PC-3 (cell line): ENCODE measurements at regions not wholly inside any gene's neighbourhood (a gene's known extent, or its start where the extent isn't known, plus 50 kb on each side); places are given as distances from the start of the nearest gene placed in this dataset.
A peak's percentile ranks its signal among the peaks of the same experiment; 100 is the strongest.

Source experiments
- ATAC-seq: fragments of 200-7000 bp; cut with Tn5 transposase; 2 replicates; pipeline ENCODE4 v1.9.1; 2020; ENCODE audit warnings: mild to moderate bottlenecking, moderate library complexity
- BruUV-seq: library from RNA; stranded (reverse); fragments of 400-500 nt; replicated peaks from 2 replicates; lab custom pipeline; 2021; lab: Mats Ljungman, UMichigan
- CTCF ChIA-PET: fragments of 300-600 bp; sonication (Branson Sonifier 250); formaldehyde crosslinking; loops from one replicate; lab custom pipeline; 2022; ENCODE audit warnings: antibody characterized with exemption; lab: Charles Lee
- POLR2A ChIA-PET: fragments of 300-600 bp; sonication (Branson Sonifier 250); formaldehyde crosslinking; loops from one replicate; lab custom pipeline; 2022; ENCODE audit warnings: antibody characterized with exemption; ENCODE audit not compliant: unreplicated experiment; lab: Charles Lee
- DNase-seq: peaks from one replicate; pipeline ENCODE4 v3.0.0-alpha.2; 2015
- H2AFZ ChIP-seq: fragments of 300-600 bp; sonication (generic); 2 replicates; pipeline ENCODE4 v1.6.0; 2016; ENCODE audit warnings: antibody characterized with exemption, low read length
- H3F3A ChIP-seq: fragments of 300-600 bp; sonication (generic); one replicate; pipeline ENCODE4 v1.6.0; 2017; ENCODE audit warnings: antibody characterized with exemption, low read length, control low read depth, mild to moderate bottlenecking; ENCODE audit not compliant: unreplicated experiment
- H3K27ac ChIP-seq: fragments of 300-600 bp; sonication (generic); 2 replicates; pipeline ENCODE4 v1.5.1; 2016; ENCODE audit warnings: mild to moderate bottlenecking, low read length
- H3K27me3 ChIP-seq: fragments of 300-600 bp; sonication (generic); 2 replicates; pipeline ENCODE4 v1.6.1; 2016; ENCODE audit warnings: low read length, mixed read lengths
- H3K36me3 ChIP-seq: fragments of 300-600 bp; sonication (generic); 2 replicates; pipeline ENCODE4 v1.6.1; 2016; ENCODE audit warnings: low read depth, mixed run types, low read length, mixed read lengths
- H3K4me1 ChIP-seq: fragments of 300-600 bp; sonication (generic); 2 replicates; pipeline ENCODE4 v1.5.1; 2016; ENCODE audit warnings: low read length; ENCODE audit not compliant: insufficient read depth
- H3K4me2 ChIP-seq: fragments of 300-600 bp; sonication (generic); 2 replicates; pipeline ENCODE4 v1.6.0; 2016; ENCODE audit warnings: low read length
- H3K4me3 ChIP-seq: fragments of 300-600 bp; sonication (generic); 2 replicates; pipeline ENCODE4 v1.5.1; 2016; ENCODE audit warnings: mild to moderate bottlenecking, low read length, mixed read lengths
- H3K79me2 ChIP-seq: fragments of 300-600 bp; sonication (generic); 2 replicates; pipeline ENCODE4 v1.6.1; 2017; ENCODE audit warnings: low read length, mixed read lengths
- H3K9ac ChIP-seq: fragments of 300-600 bp; sonication (generic); 2 replicates; pipeline ENCODE4 v1.6.0; 2016; ENCODE audit warnings: mild to moderate bottlenecking, low read length
- H3K9me2 ChIP-seq: fragments of 300-600 bp; sonication (generic); replicated peaks from 2 replicates; pipeline ENCODE4 v1.6.1; 2016; ENCODE audit warnings: mixed run types, low read length, mixed read lengths
- H3K9me3 ChIP-seq: fragments of 300-600 bp; sonication (generic); 2 replicates; pipeline ENCODE4 v1.6.1; 2016; ENCODE audit warnings: low read length, mixed read lengths
- H4K20me1 ChIP-seq: fragments of 300-600 bp; sonication (generic); 2 replicates; pipeline ENCODE4 v1.6.1; 2016; ENCODE audit warnings: low read length, mixed read lengths
- CTCF ChIP-seq: fragments of 300-600 bp; sonication (generic); conservative IDR thresholded peaks from 2 replicates; pipeline ENCODE4 v1.5.1; 2017; ENCODE audit warnings: antibody characterized with exemption, low read depth, mild to moderate bottlenecking, low read length
- EZH2 ChIP-seq: fragments of 300-600 bp; sonication (generic); IDR thresholded peaks from one replicate; pipeline ENCODE4 v1.6.1; 2017; ENCODE audit warnings: antibody characterized with exemption, mild to moderate bottlenecking, low read length; ENCODE audit not compliant: unreplicated experiment
- EZH2phosphoT487 ChIP-seq: fragments of 300-600 bp; sonication (generic); IDR thresholded peaks from 2 replicates; pipeline ENCODE4 v1.6.1; 2018; ENCODE audit warnings: mild to moderate bottlenecking, antibody characterized with exemption, low read length, borderline replicate concordance
- intact Hi-C: fragments of 100-400 bp; cut with micrococcal nuclease; formaldehyde crosslinking; loops from 2 replicates; pipeline ENCODE4 v1.9.0; 2023

GRCh38 chr5:110109667-110110066, 419.9 kb downstream of the MAN2A1 start:
- TF ChIP-seq CTCF (no peak), EZH2phosphoT487 (no peak), EZH2 (no peak)
- no peaks in the 10 kb centered on the region for H3F3A ChIP-seq
- H3K79me2 ChIP-seq: no peaks in the 10 kb centered on the region
- H3K9me2 ChIP-seq: no peaks in the 10 kb centered on the region
- CTCF ChIA-PET: no interaction called here
- H3K4me1 ChIP-seq: no peaks in the 10 kb centered on the region; the same call in 1 of the 2 replicates
- no peak overlapping the region for H3K27ac ChIP-seq
- no peaks in the 10 kb centered on the region for H3K9me3 ChIP-seq
- POLR2A ChIA-PET: no interaction called here
- no peak overlapping the region for H3K4me2 ChIP-seq
- BruUV-seq: no TSS peak
- no peak overlapping the region for H2AFZ ChIP-seq
- no peaks in the 10 kb centered on the region for H4K20me1 ChIP-seq
- intact Hi-C loops: no loop called here
- H3K9ac ChIP-seq: no peak overlapping the region
- DNase-seq (no peak), ATAC-seq (no peak)
- H3K36me3 ChIP-seq: no peaks in the 10 kb centered on the region
- no peak overlapping the region for H3K4me3 ChIP-seq
- peaks cover 19% of the 10 kb centered on the region; the same call in 1 of the 2 replicates for H3K27me3 ChIP-seq

GRCh38 chr5:110112348-110112747, 422.6 kb downstream of the MAN2A1 start:
- no peaks in the 10 kb centered on the region for H3K9me3 ChIP-seq
- H3K4me1 ChIP-seq: peaks cover 12% of the 10 kb centered on the region
- no peaks in the 10 kb centered on the region for H3K9me2 ChIP-seq
- ChIA-PET POLR2A (no interaction called here), CTCF (no interaction called here)
- H3K9ac ChIP-seq: no peak overlapping the region
- H3K4me2 ChIP-seq: no peak overlapping the region
- DNase-seq (peak; percentile 15), ATAC-seq (no peak)
- no peaks in the 10 kb centered on the region for H4K20me1 ChIP-seq
- no peaks in the 10 kb centered on the region for H3K79me2 ChIP-seq
- H3K27me3 ChIP-seq: 0 out of 2 replicates have a peak, but pooled peaks cover 3% of the 10 kb centered on the region
- H3F3A ChIP-seq: no peaks in the 10 kb centered on the region
- no peak overlapping the region for H2AFZ ChIP-seq
- H3K36me3 ChIP-seq: no peaks in the 10 kb centered on the region
- intact Hi-C loops: no loop called here
- BruUV-seq: no TSS peak
- no peak overlapping the region for H3K4me3 ChIP-seq
- no peak overlapping the region for H3K27ac ChIP-seq
- no peak for TF ChIP-seq CTCF
- no peak for TF ChIP-seq EZH2phosphoT487
- no peak for TF ChIP-seq EZH2

- Histone ChIP-seq H4K20me1 (no peaks in the 10 kb centered on the region), H2AFZ (no peak overlapping the region), H3K4me2 (peak overlapping the region; percentile 3; the same call in 1 of the 2 replicates), H3K4me1 (peaks cover 12% of the 10 kb centered on the region), H3F3A (no peaks in the 10 kb centered on the region), H3K9me2 (no peaks in the 10 kb centered on the region), H3K9me3 (peaks cover 7% of the 10 kb centered on the region; the same call in 1 of the 2 replicates), H3K27me3 (no peaks in the 10 kb centered on the region), H3K27ac (0 out of 2 replicates have a peak overlapping the region, but pooled peaks have one; percentile 9), H3K36me3 (no peaks in the 10 kb centered on the region), H3K9ac (no peak overlapping the region), H3K79me2 (no peaks in the 10 kb centered on the region), H3K4me3 (no peak overlapping the region)
- TF ChIP-seq CTCF (no peak), EZH2phosphoT487 (no peak)
- peak; percentile 84 for DNase-seq
- POLR2A ChIA-PET: interaction anchor here (0.6 kb wide), 1 partner anchor 217 kb away, joined by 4 read pairs; no protein-coding TSS in a partner anchor
- ATAC-seq: peak; percentile 86
- no TSS peak for BruUV-seq
- intact Hi-C loops: no loop called here
- CTCF ChIA-PET: no interaction called here
These were observed 425.8 kb downstream of the MAN2A1 start for GRCh38 chr5:110115503-110115902.
